ENCODE measurements at regions not wholly inside any gene's neighbourhood (a gene's known extent, or its start where the extent isn't known, plus 50 kb on each side); places are given as distances from the start of the nearest gene placed in this dataset.

DNA sequence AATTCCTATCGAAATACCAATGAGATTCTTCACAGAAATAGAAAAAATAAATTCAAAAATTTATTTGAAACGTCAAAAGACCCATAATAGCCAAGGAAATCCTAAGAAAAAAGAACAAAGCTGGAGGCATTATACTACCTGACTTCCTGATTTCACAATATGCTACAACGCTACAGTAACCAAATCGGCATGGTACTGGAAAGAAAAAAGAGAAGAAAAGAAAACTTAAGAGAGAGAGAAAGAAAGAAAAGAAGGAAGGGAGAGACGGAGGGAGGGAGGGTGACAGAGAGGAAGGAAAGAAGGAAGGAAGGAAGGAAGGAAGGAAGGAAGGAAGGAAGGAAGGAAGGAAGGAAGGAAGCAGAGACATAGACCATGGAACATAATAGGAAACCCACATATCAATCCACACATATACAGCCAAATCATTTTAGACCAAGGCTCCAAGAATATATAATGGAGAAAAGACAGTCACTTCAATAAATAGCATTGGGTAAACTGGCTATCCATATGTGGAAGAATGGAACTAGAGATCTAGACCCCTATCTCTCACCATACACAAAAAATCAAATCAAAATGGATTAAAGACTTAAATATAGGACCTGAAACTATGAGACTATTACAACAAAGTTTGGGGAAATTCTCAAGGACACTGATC is 118.6 kb upstream of the CNTN4 start:
- Histone ChIP-seq H3K27ac (ENCODE audit: low read depth in 1 of 2, low read length in 1 of 2) (no peak overlapping the region), H3K4me3 (ENCODE audit: low read length in 2 of 2) (no peak overlapping the region), H3K27me3 (ENCODE audit: control insufficient read depth in 2 of 2, insufficient read depth in 1 of 2, low read length in 1 of 2) (no peaks in the 10 kb centered on the region), H3K36me3 (ENCODE audit: control insufficient read depth in 2 of 2, insufficient read depth in 2 of 2, low read length in 1 of 2) (no peaks in the 10 kb centered on the region), H3K9me3 (ENCODE audit: control insufficient read depth in 2 of 2, insufficient read depth in 1 of 2, low read length in 1 of 2) (peaks cover 0 to 3% of the 10 kb centered on the region in 2 donors), H3K4me1 (ENCODE audit: control insufficient read depth in 2 of 2, insufficient read depth in 2 of 2, low read length in 2 of 2) (no peaks in the 10 kb centered on the region)
- whole genome bisulfite sequencing: 84% methylated on average over 5 of the region's 5 CpGs
- no peak for DNase-seq (ENCODE audit: low read depth in 6 of 9, low spot score in 9 of 9)

DNA sequence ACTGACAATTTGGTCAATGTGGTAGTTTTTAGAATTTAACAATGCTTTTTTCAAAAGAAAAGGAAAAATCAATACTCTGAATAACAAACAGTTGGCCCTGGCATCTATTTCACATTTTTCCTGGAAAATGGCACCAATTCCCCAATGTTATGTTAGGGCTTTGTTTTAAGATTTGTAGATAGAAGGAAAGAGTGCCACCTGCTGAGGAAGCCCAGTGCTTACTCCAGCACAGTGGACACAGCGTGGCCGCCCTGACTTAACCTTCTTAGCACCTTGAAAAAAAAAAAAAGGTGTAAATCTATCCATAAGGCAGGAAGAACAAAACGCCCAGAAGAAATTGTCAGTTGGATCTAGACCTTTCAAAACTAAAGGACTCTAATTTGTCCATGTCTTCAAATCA is 110.7 kb upstream of the CNTN4 start:
- Histone ChIP-seq H3K27me3 (ENCODE audit: control insufficient read depth in 2 of 2, insufficient read depth in 1 of 2, low read length in 1 of 2) (no peaks in the 10 kb centered on the region), H3K9me3 (ENCODE audit: control insufficient read depth in 2 of 2, insufficient read depth in 1 of 2, low read length in 1 of 2) (peaks cover 0 to 7% of the 10 kb centered on the region in 2 donors), H3K36me3 (ENCODE audit: control insufficient read depth in 2 of 2, insufficient read depth in 2 of 2, low read length in 1 of 2) (no peaks in the 10 kb centered on the region), H3K27ac (ENCODE audit: low read depth in 1 of 2, low read length in 1 of 2) (no peak overlapping the region), H3K4me3 (ENCODE audit: low read length in 2 of 2) (no peak overlapping the region), H3K4me1 (ENCODE audit: control insufficient read depth in 2 of 2, insufficient read depth in 2 of 2, low read length in 2 of 2) (no peaks in the 10 kb centered on the region)
- DNase-seq (ENCODE audit: low read depth in 6 of 9, low spot score in 9 of 9): no peak
- 55% methylated on average over 3 of the region's 3 CpGs for WGBS

DNA sequence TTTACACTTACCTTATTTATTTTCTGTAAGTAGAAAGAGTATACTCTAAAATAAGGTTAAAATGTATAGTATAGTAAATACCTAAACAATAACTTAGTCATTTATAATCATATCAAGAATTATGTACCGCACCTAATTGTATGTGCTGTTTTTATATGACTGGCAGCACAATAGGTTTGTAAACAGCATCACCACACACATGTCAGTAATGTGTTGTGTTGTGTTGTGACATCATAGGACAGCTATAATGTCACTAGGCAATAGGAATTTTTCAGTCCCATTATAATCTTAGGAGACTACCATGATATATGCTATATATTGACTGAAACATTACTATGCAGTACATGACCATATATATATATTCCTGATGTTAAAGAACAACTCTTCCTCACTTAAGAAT is 99.9 kb upstream of the CNTN4 start:
- DNase-seq (ENCODE audit: low read depth in 6 of 9, low spot score in 9 of 9): no peak
- 95% methylated on average over 1 of the region's 1 CpG for WGBS
- Histone ChIP-seq H3K27me3 (ENCODE audit: control insufficient read depth in 2 of 2, insufficient read depth in 1 of 2, low read length in 1 of 2) (no peaks in the 10 kb centered on the region), H3K4me3 (ENCODE audit: low read length in 2 of 2) (no peak overlapping the region), H3K4me1 (ENCODE audit: control insufficient read depth in 2 of 2, insufficient read depth in 2 of 2, low read length in 2 of 2) (no peaks in the 10 kb centered on the region), H3K9me3 (ENCODE audit: control insufficient read depth in 2 of 2, insufficient read depth in 1 of 2, low read length in 1 of 2) (no peaks in the 10 kb centered on the region), H3K27ac (ENCODE audit: low read depth in 1 of 2, low read length in 1 of 2) (no peak overlapping the region), H3K36me3 (ENCODE audit: control insufficient read depth in 2 of 2, insufficient read depth in 2 of 2, low read length in 1 of 2) (no peaks in the 10 kb centered on the region)

DNA sequence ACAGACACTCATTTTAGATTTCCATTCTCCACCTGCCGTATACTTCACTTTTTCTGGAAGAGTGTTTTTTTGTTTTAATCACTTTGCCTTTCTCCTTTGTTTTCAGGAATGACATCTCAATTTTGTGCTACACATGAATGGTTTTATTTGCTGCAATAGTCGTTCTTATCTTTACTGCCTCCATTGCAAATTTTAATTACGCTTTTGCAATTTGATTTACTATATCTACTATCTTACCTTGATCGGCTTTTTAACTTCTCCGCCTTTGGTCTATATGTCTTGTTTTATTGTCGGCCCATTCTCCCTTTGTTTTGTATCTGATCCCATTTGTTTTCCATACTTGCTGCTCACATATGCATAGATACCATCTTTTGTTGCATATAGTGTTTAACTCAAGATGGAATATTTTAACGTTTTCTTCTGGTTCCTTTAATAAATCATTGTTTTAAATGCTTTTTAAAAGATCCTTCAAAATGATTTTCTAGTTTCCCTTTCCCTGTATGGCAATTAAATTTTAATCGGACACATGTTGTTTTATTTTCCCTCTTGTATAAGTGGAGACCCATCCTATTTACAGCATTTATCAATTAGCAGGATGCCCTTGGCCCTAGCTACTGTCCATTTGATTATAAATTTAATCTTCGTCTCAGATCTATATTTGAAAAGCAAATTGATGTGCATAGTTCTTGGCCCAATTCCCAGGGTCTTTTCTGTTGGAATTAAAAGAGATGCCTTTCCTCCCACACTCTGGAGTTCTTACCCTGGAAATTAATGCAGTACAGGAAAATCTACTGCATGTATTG is 97.2 kb upstream of the CNTN4 start:
- no peaks in the 10 kb centered on the region for H3K9me3 ChIP-seq (ENCODE audit: control insufficient read depth in 2 of 2, insufficient read depth in 1 of 2, low read length in 1 of 2)
- H3K36me3 ChIP-seq (ENCODE audit: control insufficient read depth in 2 of 2, insufficient read depth in 2 of 2, low read length in 1 of 2): no peaks in the 10 kb centered on the region
- H3K4me1 ChIP-seq (ENCODE audit: control insufficient read depth in 2 of 2, insufficient read depth in 2 of 2, low read length in 2 of 2): no peaks in the 10 kb centered on the region
- H3K4me3 ChIP-seq (ENCODE audit: low read length in 2 of 2): no peak overlapping the region
- H3K27ac ChIP-seq (ENCODE audit: low read depth in 1 of 2, low read length in 1 of 2): no peak overlapping the region
- H3K27me3 ChIP-seq (ENCODE audit: control insufficient read depth in 2 of 2, insufficient read depth in 1 of 2, low read length in 1 of 2): no peaks in the 10 kb centered on the region
- WGBS: 94% methylated on average over 9 of the region's 9 CpGs
- DNase-seq (ENCODE audit: low read depth in 6 of 9, low spot score in 9 of 9): no peak

DNA sequence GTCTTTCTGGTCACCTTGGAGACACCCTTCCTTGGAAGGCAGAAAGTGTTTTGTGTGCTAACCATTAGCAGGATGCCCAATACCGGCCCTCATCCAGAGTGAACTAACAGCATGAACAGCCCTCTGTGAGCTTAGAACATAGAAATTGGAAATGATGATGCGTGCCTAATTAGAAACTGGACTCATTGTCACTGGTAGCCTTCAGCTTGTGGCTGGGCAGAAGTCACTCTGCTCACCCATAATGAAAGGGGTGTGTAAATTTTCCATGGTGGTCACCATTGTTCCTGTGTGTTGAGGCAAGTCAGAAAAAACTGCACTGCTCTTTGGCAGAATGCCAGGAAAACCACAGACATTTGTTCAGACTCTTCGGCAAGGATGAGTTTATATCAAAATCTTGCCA is 74.7 kb upstream of the CNTN4 start:
- WGBS: 72% methylated on average over 3 of the region's 3 CpGs
- Histone ChIP-seq H3K27ac (ENCODE audit: low read depth in 1 of 2, low read length in 1 of 2) (no peak overlapping the region), H3K36me3 (ENCODE audit: control insufficient read depth in 2 of 2, insufficient read depth in 2 of 2, low read length in 1 of 2) (no peaks in the 10 kb centered on the region), H3K27me3 (ENCODE audit: control insufficient read depth in 2 of 2, insufficient read depth in 1 of 2, low read length in 1 of 2) (no peaks in the 10 kb centered on the region), H3K4me1 (ENCODE audit: control insufficient read depth in 2 of 2, insufficient read depth in 2 of 2, low read length in 2 of 2) (no peaks in the 10 kb centered on the region), H3K9me3 (ENCODE audit: control insufficient read depth in 2 of 2, insufficient read depth in 1 of 2, low read length in 1 of 2) (peaks cover 0 to 5% of the 10 kb centered on the region in 2 donors), H3K4me3 (ENCODE audit: low read length in 2 of 2) (no peak overlapping the region)
- no peak for DNase-seq (ENCODE audit: low read depth in 6 of 9, low spot score in 9 of 9)

DNA sequence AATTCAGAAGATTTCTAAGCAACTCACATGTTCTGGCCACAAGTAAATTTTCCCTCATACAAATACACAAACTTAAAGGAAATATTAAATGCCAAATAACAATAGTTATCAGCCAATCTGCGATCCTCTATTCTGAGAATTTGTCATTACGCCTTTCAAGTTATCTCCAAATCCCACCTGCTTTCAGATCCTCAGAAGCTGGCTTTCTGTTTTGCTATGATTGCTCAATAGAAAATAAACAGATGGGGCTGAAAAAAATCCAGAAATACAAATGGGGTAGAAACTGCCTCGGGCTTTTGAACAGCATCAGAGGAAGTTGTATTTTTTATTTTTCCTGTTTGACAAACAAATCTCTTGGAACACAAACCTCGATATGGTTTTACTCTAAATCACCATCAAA is 74.0 kb upstream of the CNTN4 start:
- no peak for DNase-seq (ENCODE audit: low read depth in 6 of 9, low spot score in 9 of 9)
- WGBS: 52% methylated on average over 4 of the region's 4 CpGs

DNA sequence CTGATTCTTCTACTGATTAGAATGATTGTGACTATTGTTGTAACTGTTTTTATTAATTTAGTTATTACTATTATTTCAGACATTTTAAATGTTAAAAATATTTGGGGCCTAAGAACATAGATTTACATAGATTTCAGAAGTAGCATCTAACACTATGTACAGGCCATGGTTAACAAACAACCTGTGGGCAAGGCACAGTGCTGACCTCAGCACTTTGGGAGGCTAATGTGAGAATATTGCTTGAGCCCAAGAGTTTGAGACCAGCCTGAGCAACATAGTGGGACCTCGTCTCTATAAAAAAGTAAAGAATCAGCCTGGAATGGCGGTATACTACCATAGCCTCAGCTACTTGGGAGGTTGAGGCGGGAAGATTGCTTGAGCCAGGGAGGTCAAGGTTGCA is 69.1 kb upstream of the CNTN4 start:
- Histone ChIP-seq H3K4me1 (ENCODE audit: control insufficient read depth in 2 of 2, insufficient read depth in 2 of 2, low read length in 2 of 2) (no peaks in the 10 kb centered on the region), H3K36me3 (ENCODE audit: control insufficient read depth in 2 of 2, insufficient read depth in 2 of 2, low read length in 1 of 2) (no peaks in the 10 kb centered on the region), H3K4me3 (ENCODE audit: low read length in 2 of 2) (no peak overlapping the region), H3K27ac (ENCODE audit: low read depth in 1 of 2, low read length in 1 of 2) (no peak overlapping the region), H3K9me3 (ENCODE audit: control insufficient read depth in 2 of 2, insufficient read depth in 1 of 2, low read length in 1 of 2) (peaks cover 0 to 2% of the 10 kb centered on the region in 2 donors), H3K27me3 (ENCODE audit: control insufficient read depth in 2 of 2, insufficient read depth in 1 of 2, low read length in 1 of 2) (no peaks in the 10 kb centered on the region)
- DNase-seq (ENCODE audit: low read depth in 6 of 9, low spot score in 9 of 9): no peak
- 96% methylated on average over 3 of the region's 3 CpGs for WGBS

More for the DNA sequence above, 74.0 kb upstream of the CNTN4 start:
- H3K27ac ChIP-seq (ENCODE audit: low read depth in 1 of 2, low read length in 1 of 2): no peak overlapping the region
- H3K4me3 ChIP-seq (ENCODE audit: low read length in 2 of 2): no peak overlapping the region
- H3K27me3 ChIP-seq (ENCODE audit: control insufficient read depth in 2 of 2, insufficient read depth in 1 of 2, low read length in 1 of 2): no peaks in the 10 kb centered on the region
- no peaks in the 10 kb centered on the region for H3K36me3 ChIP-seq (ENCODE audit: control insufficient read depth in 2 of 2, insufficient read depth in 2 of 2, low read length in 1 of 2)
- peaks cover 0 to 5% of the 10 kb centered on the region in 2 donors for H3K9me3 ChIP-seq (ENCODE audit: control insufficient read depth in 2 of 2, insufficient read depth in 1 of 2, low read length in 1 of 2)
- H3K4me1 ChIP-seq (ENCODE audit: control insufficient read depth in 2 of 2, insufficient read depth in 2 of 2, low read length in 2 of 2): no peaks in the 10 kb centered on the region

DNA sequence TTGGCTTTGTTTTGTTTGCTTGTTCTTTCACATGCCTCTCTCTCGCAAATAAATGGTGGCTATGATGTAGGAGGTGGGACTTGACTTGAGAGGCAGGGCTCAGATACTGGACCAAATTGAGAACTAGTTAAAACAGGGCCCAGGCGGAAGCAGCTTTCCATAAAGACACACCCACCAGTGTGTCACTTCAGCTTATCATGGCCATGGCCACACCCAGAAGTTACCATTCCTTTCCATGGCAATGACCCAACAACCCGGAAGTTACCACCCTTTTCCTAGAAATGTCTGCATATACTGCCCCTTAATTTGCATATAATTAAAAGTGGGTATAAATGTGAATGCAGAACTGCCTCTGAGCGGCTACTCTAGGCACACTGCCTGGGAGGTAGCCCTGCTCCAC is 62.6 kb upstream of the CNTN4 start:
- no peaks in the 10 kb centered on the region for H3K27me3 ChIP-seq (ENCODE audit: control insufficient read depth in 2 of 2, insufficient read depth in 1 of 2, low read length in 1 of 2)
- DNase-seq (ENCODE audit: low read depth in 6 of 9, low spot score in 9 of 9): no peak
- no peak overlapping the region for H3K4me3 ChIP-seq (ENCODE audit: low read length in 2 of 2)
- H3K27ac ChIP-seq (ENCODE audit: low read depth in 1 of 2, low read length in 1 of 2): no peak overlapping the region
- H3K9me3 ChIP-seq (ENCODE audit: control insufficient read depth in 2 of 2, insufficient read depth in 1 of 2, low read length in 1 of 2): no peaks in the 10 kb centered on the region
- no peaks in the 10 kb centered on the region for H3K4me1 ChIP-seq (ENCODE audit: control insufficient read depth in 2 of 2, insufficient read depth in 2 of 2, low read length in 2 of 2)
- H3K36me3 ChIP-seq (ENCODE audit: control insufficient read depth in 2 of 2, insufficient read depth in 2 of 2, low read length in 1 of 2): no peaks in the 10 kb centered on the region
- 93% methylated on average over 4 of the region's 4 CpGs for WGBS

DNA sequence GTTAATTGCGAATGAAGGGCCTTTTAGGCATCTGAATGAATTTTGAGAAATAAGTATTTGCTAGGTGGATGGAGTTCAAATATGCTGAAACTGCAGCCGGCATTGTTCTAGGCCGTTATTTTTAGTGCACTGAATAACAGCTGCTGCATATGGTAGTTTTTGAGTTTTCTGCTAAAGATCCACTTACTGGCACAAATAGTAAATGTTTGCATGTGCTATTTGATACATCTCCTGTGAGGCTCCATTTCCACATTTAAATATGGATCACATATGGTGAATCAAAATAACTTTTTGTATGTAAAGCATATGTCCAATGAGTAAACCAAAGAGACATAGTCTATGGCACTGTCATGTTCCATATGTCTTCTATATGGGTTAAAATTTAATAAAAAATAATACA is 56.7 kb upstream of the CNTN4 start:
- Histone ChIP-seq H3K27ac (ENCODE audit: low read depth in 1 of 2, low read length in 1 of 2) (no peak overlapping the region), H3K4me1 (ENCODE audit: control insufficient read depth in 2 of 2, insufficient read depth in 2 of 2, low read length in 2 of 2) (no peaks in the 10 kb centered on the region), H3K27me3 (ENCODE audit: control insufficient read depth in 2 of 2, insufficient read depth in 1 of 2, low read length in 1 of 2) (no peaks in the 10 kb centered on the region), H3K4me3 (ENCODE audit: low read length in 2 of 2) (no peak overlapping the region), H3K36me3 (ENCODE audit: control insufficient read depth in 2 of 2, insufficient read depth in 2 of 2, low read length in 1 of 2) (no peaks in the 10 kb centered on the region), H3K9me3 (ENCODE audit: control insufficient read depth in 2 of 2, insufficient read depth in 1 of 2, low read length in 1 of 2) (no peaks in the 10 kb centered on the region)
- 96% methylated on average over 3 of the region's 3 CpGs for WGBS
- DNase-seq (ENCODE audit: low read depth in 6 of 9, low spot score in 9 of 9): no peak
